ENCODE measurements at regions not wholly inside any gene's neighbourhood (a gene's known extent, or its start where the extent isn't known, plus 50 kb on each side); places are given as distances from the start of the nearest gene placed in this dataset.

DNA sequence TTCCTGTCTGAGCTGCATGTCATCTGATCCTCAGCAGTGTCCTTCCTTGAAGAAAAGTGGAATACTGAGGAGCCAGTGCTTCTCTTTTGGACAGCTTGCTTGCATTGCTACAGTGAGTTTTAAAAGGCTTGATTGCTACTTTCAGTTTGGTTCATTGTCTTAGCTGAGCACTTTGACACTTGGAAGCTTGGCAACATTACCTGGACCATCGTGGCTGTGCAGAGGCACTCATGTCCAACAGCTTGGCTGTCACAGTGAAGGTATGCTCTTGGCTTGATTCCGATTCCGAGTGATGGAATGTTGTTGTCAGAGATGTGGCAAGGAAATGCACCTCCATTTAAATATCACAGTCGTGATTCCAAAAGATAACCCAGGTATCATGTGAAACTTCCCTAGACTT is 102.4 kb downstream of the FAS start:
- TF ChIP-seq, protein P1, sequence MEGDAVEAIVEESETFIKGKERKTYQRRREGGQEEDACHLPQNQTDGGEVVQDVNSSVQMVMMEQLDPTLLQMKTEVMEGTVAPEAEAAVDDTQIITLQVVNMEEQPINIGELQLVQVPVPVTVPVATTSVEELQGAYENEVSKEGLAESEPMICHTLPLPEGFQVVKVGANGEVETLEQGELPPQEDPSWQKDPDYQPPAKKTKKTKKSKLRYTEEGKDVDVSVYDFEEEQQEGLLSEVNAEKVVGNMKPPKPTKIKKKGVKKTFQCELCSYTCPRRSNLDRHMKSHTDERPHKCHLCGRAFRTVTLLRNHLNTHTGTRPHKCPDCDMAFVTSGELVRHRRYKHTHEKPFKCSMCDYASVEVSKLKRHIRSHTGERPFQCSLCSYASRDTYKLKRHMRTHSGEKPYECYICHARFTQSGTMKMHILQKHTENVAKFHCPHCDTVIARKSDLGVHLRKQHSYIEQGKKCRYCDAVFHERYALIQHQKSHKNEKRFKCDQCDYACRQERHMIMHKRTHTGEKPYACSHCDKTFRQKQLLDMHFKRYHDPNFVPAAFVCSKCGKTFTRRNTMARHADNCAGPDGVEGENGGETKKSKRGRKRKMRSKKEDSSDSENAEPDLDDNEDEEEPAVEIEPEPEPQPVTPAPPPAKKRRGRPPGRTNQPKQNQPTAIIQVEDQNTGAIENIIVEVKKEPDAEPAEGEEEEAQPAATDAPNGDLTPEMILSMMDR (IDR thresholded peaks at IDR 0.05 in 8 of 11, conservative IDR thresholded peaks at IDR 0.05 in 3 of 11) = no peak
- TF ChIP-seq POLR2AphosphoS5 (IDR thresholded peaks at IDR 0.05) = no peak

Data from spleen (tissue), 7 donors.